GM10248 (cell line): ENCODE measurements at regions not wholly inside any gene's neighbourhood (a gene's known extent, or its start where the extent isn't known, plus 50 kb on each side); places are given as distances from the start of the nearest gene placed in this dataset.

Experiments used
- CTCF ChIA-PET: fragments of 300-600 bp; sonication (Branson Sonifier 250); formaldehyde crosslinking; extraction: SDS; loops from one replicate; lab custom pipeline; 2021; ENCODE audit warnings: antibody characterized with exemption; lab: Yijun Ruan, JAX
- POLR2A ChIA-PET: fragments of 350-650 bp; sonication (Branson Sonifier 250); formaldehyde crosslinking; extraction: SDS; loops from one replicate; lab custom pipeline; 2020; ENCODE audit warnings: antibody characterized with exemption; lab: Yijun Ruan, JAX
- DNase-seq: peaks from one replicate; pipeline ENCODE4 v3.0.0; 2012; ENCODE audit errors: extremely low spot score
- CTCF ChIP-seq: IDR thresholded peaks from 2 replicates; pipeline ENCODE4 v1.5.1; 2012; ENCODE audit warnings: mild to moderate bottlenecking, low read depth; ENCODE audit errors: extremely low read depth, missing control alignments, control extremely low read depth

- ChIA-PET POLR2A (no interaction called here), CTCF (interaction anchor here (1.0 kb wide), 1 partner anchor 12 kb away, joined by 4 read pairs; no protein-coding TSS in a partner anchor)
- TF ChIP-seq CTCF = no peak
- DNase-seq = no peak
These were observed 354.1 kb downstream of the PLK2 start for GRCh38 chr5:58105836-58106235.

GRCh38 chr5:58099257-58099656 is 360.6 kb downstream of the PLK2 start:
- CTCF ChIA-PET = interaction anchor here (1.1 to 1.4 kb wide), 2 partner anchors 13 to 22 kb away, joined by 3 to 4 read pairs; no protein-coding TSS in a partner anchor

GRCh38 chr5:58094031-58094430 is 365.9 kb downstream of the PLK2 start:
- ChIA-PET CTCF (interaction anchor here (1.0 kb wide), 1 partner anchor 19 kb away, joined by 3 read pairs; no protein-coding TSS in a partner anchor), POLR2A (no interaction called here)
- TF ChIP-seq CTCF = no peak
- DNase-seq = no peak

More at GRCh38 chr5:58099257-58099656, 360.6 kb downstream of the PLK2 start:
- POLR2A ChIA-PET = no interaction called here
- TF ChIP-seq CTCF = no peak
- no peak for DNase-seq

GRCh38 chr5:58090704-58091103 is 369.2 kb downstream of the PLK2 start:
- ChIA-PET POLR2A (no interaction called here), CTCF (no interaction called here)
- TF ChIP-seq CTCF = no peak
- no peak for DNase-seq

GRCh38 chr5:58088941-58089340 is 370.9 kb downstream of the PLK2 start:
- POLR2A ChIA-PET = no interaction called here
- no peak for TF ChIP-seq CTCF
- no peak for DNase-seq
- CTCF ChIA-PET = interaction anchor here (1.0 to 1.3 kb wide), 2 partner anchors 11 to 29 kb away, joined by 3 to 4 read pairs; no protein-coding TSS in a partner anchor

GRCh38 chr5:58087905-58088304 is 372.0 kb downstream of the PLK2 start:
- CTCF ChIA-PET = interaction anchor here (1.3 kb wide), 1 partner anchor 30 kb away, joined by 3 read pairs; no protein-coding TSS in a partner anchor
- no peak for TF ChIP-seq CTCF
- DNase-seq = no peak
- POLR2A ChIA-PET = no interaction called here
